ENCODE measurements at regions not wholly inside any gene's neighbourhood (a gene's known extent, or its start where the extent isn't known, plus 50 kb on each side); places are given as distances from the start of the nearest gene placed in this dataset.

GRCh38 chr9:86636519-86636918 is 282.3 kb upstream of the TUT7 start:
- no peak overlapping the region for H3K27ac Mint-ChIP-seq
- Histone ChIP-seq H3K36me3 (ENCODE audit: control insufficient read depth, insufficient read depth, low read length) (no peaks in the 10 kb centered on the region), H3K4me3 (ENCODE audit: low read depth, low read length) (no peak overlapping the region), H3K9me3 (ENCODE audit: control insufficient read depth in 2 of 2, low read length in 2 of 2) (no peaks in the 10 kb centered on the region), H3K4me1 (ENCODE audit: control insufficient read depth, insufficient read depth, low read length, poor library complexity, severe bottlenecking) (no peaks in the 10 kb centered on the region), H3K27me3 (ENCODE audit: control insufficient read depth, insufficient read depth, low read length) (peaks cover 3% of the 10 kb centered on the region), H3K27ac (ENCODE audit: insufficient read depth, low read length, poor library complexity, severe bottlenecking) (no peak overlapping the region)
- no peak for DNase-seq
- no peak for ATAC-seq (ENCODE audit: low read depth in 2 of 2)
- H3K9me3 Mint-ChIP-seq: peaks cover 0 to 4% (median 0%) of the 10 kb centered on the region in 7 donors
- H3K36me3 Mint-ChIP-seq: no peaks in the 10 kb centered on the region
- no peak overlapping the region for H3K4me3 Mint-ChIP-seq
- H3K27me3 Mint-ChIP-seq: no peaks in the 10 kb centered on the region
- no peaks in the 10 kb centered on the region for H3K4me1 Mint-ChIP-seq

- Mint-ChIP-seq H3K36me3 (no peaks in the 10 kb centered on the region), H3K9me3 (peaks cover 0 to 3% (median 0%) of the 10 kb centered on the region in 7 donors), H3K27me3 (no peaks in the 10 kb centered on the region), H3K4me1 (no peaks in the 10 kb centered on the region), H3K4me3 (no peak overlapping the region), H3K27ac (no peak overlapping the region)
- Histone ChIP-seq H3K27ac (ENCODE audit: insufficient read depth, low read length, poor library complexity, severe bottlenecking) (no peak overlapping the region), H3K4me1 (ENCODE audit: control insufficient read depth, insufficient read depth, low read length, poor library complexity, severe bottlenecking) (no peaks in the 10 kb centered on the region), H3K36me3 (ENCODE audit: control insufficient read depth, insufficient read depth, low read length) (no peaks in the 10 kb centered on the region), H3K27me3 (ENCODE audit: control insufficient read depth, insufficient read depth, low read length) (peaks cover 3% of the 10 kb centered on the region), H3K9me3 (ENCODE audit: control insufficient read depth in 2 of 2, low read length in 2 of 2) (no peaks in the 10 kb centered on the region), H3K4me3 (ENCODE audit: low read depth, low read length) (no peak overlapping the region)
- no peak for ATAC-seq (ENCODE audit: low read depth in 2 of 2)
- DNase-seq: no peak
Observed at GRCh38 chr9:86636038-86636437, 281.8 kb upstream of the TUT7 start.

GRCh38 chr9:86634501-86634900 is 280.3 kb upstream of the TUT7 start:
- Mint-ChIP-seq H3K4me1 (no peaks in the 10 kb centered on the region), H3K27me3 (no peaks in the 10 kb centered on the region), H3K4me3 (no peak overlapping the region), H3K36me3 (no peaks in the 10 kb centered on the region), H3K9me3 (peaks cover 0 to 3% (median 0%) of the 10 kb centered on the region in 7 donors), H3K27ac (no peak overlapping the region)
- no peak overlapping the region for H3K4me3 ChIP-seq (ENCODE audit: low read depth, low read length)
- no peaks in the 10 kb centered on the region for H3K9me3 ChIP-seq (ENCODE audit: control insufficient read depth in 2 of 2, low read length in 2 of 2)
- no peak overlapping the region for H3K27ac ChIP-seq (ENCODE audit: insufficient read depth, low read length, poor library complexity, severe bottlenecking)
- peaks cover 3% of the 10 kb centered on the region for H3K27me3 ChIP-seq (ENCODE audit: control insufficient read depth, insufficient read depth, low read length)
- ATAC-seq (ENCODE audit: low read depth in 2 of 2) (no peak), DNase-seq (no peak)
- H3K4me1 ChIP-seq (ENCODE audit: control insufficient read depth, insufficient read depth, low read length, poor library complexity, severe bottlenecking): no peaks in the 10 kb centered on the region
- no peaks in the 10 kb centered on the region for H3K36me3 ChIP-seq (ENCODE audit: control insufficient read depth, insufficient read depth, low read length)

- no peaks in the 10 kb centered on the region for H3K4me1 ChIP-seq (ENCODE audit: control insufficient read depth, insufficient read depth, low read length, poor library complexity, severe bottlenecking)
Observed at GRCh38 chr9:86633945-86634344, 279.7 kb upstream of the TUT7 start.

GRCh38 chr9:86632537-86632936 is 278.3 kb upstream of the TUT7 start:
- no peaks in the 10 kb centered on the region for H3K4me1 ChIP-seq (ENCODE audit: control insufficient read depth, insufficient read depth, low read length, poor library complexity, severe bottlenecking)
- no peak overlapping the region for H3K4me3 Mint-ChIP-seq
- H3K27me3 ChIP-seq (ENCODE audit: control insufficient read depth, insufficient read depth, low read length): peaks cover 3% of the 10 kb centered on the region
- no peak for ATAC-seq (ENCODE audit: low read depth in 2 of 2)
- H3K36me3 ChIP-seq (ENCODE audit: control insufficient read depth, insufficient read depth, low read length): no peaks in the 10 kb centered on the region
- H3K4me1 Mint-ChIP-seq: no peaks in the 10 kb centered on the region
- DNase-seq: no peak
- no peaks in the 10 kb centered on the region for H3K36me3 Mint-ChIP-seq
- H3K27me3 Mint-ChIP-seq: no peaks in the 10 kb centered on the region
- no peak overlapping the region for H3K27ac ChIP-seq (ENCODE audit: insufficient read depth, low read length, poor library complexity, severe bottlenecking)
- H3K4me3 ChIP-seq (ENCODE audit: low read depth, low read length): no peak overlapping the region
- no peaks in the 10 kb centered on the region for H3K9me3 ChIP-seq (ENCODE audit: control insufficient read depth in 2 of 2, low read length in 2 of 2)
- no peak overlapping the region for H3K27ac Mint-ChIP-seq
- peaks cover 0 to 2% (median 0%) of the 10 kb centered on the region in 7 donors for H3K9me3 Mint-ChIP-seq

More at GRCh38 chr9:86633945-86634344, 279.7 kb upstream of the TUT7 start:
- DNase-seq: no peak
- H3K36me3 ChIP-seq (ENCODE audit: control insufficient read depth, insufficient read depth, low read length): no peaks in the 10 kb centered on the region
- H3K27me3 ChIP-seq (ENCODE audit: control insufficient read depth, insufficient read depth, low read length): peaks cover 3% of the 10 kb centered on the region
- Mint-ChIP-seq H3K27ac (no peak overlapping the region), H3K9me3 (peaks cover 0 to 3% (median 0%) of the 10 kb centered on the region in 7 donors), H3K4me1 (no peaks in the 10 kb centered on the region), H3K27me3 (no peaks in the 10 kb centered on the region), H3K36me3 (no peaks in the 10 kb centered on the region), H3K4me3 (no peak overlapping the region)
- no peak for ATAC-seq (ENCODE audit: low read depth in 2 of 2)
- H3K4me3 ChIP-seq (ENCODE audit: low read depth, low read length): no peak overlapping the region
- no peaks in the 10 kb centered on the region for H3K9me3 ChIP-seq (ENCODE audit: control insufficient read depth in 2 of 2, low read length in 2 of 2)
- H3K27ac ChIP-seq (ENCODE audit: insufficient read depth, low read length, poor library complexity, severe bottlenecking): no peak overlapping the region

GRCh38 chr9:86629530-86629929 is 275.3 kb upstream of the TUT7 start:
- no peaks in the 10 kb centered on the region for H3K36me3 Mint-ChIP-seq
- no peaks in the 10 kb centered on the region for H3K4me1 ChIP-seq (ENCODE audit: control insufficient read depth, insufficient read depth, low read length, poor library complexity, severe bottlenecking)
- peaks cover 0 to 4% (median 0%) of the 10 kb centered on the region in 7 donors for H3K9me3 Mint-ChIP-seq
- H3K27ac ChIP-seq (ENCODE audit: insufficient read depth, low read length, poor library complexity, severe bottlenecking): no peak overlapping the region
- no peaks in the 10 kb centered on the region for H3K27me3 ChIP-seq (ENCODE audit: control insufficient read depth, insufficient read depth, low read length)
- peaks cover 6% of the 10 kb centered on the region for H3K27me3 Mint-ChIP-seq
- ATAC-seq (ENCODE audit: low read depth in 2 of 2) (no peak), DNase-seq (no peak)
- H3K4me3 ChIP-seq (ENCODE audit: low read depth, low read length): no peak overlapping the region
- no peak overlapping the region for H3K4me3 Mint-ChIP-seq
- H3K27ac Mint-ChIP-seq: no peak overlapping the region
- H3K36me3 ChIP-seq (ENCODE audit: control insufficient read depth, insufficient read depth, low read length): no peaks in the 10 kb centered on the region
- no peaks in the 10 kb centered on the region for H3K4me1 Mint-ChIP-seq
- H3K9me3 ChIP-seq (ENCODE audit: control insufficient read depth in 2 of 2, low read length in 2 of 2): no peaks in the 10 kb centered on the region

GRCh38 chr9:86626802-86627201 is 272.6 kb upstream of the TUT7 start:
- no peak overlapping the region for H3K27ac ChIP-seq (ENCODE audit: insufficient read depth, low read length, poor library complexity, severe bottlenecking)
- H3K9me3 Mint-ChIP-seq: peaks cover 0 to 2% (median 0%) of the 10 kb centered on the region in 7 donors
- H3K27me3 ChIP-seq (ENCODE audit: control insufficient read depth, insufficient read depth, low read length): no peaks in the 10 kb centered on the region
- no peak overlapping the region for H3K4me3 Mint-ChIP-seq
- no peak overlapping the region for H3K4me3 ChIP-seq (ENCODE audit: low read depth, low read length)
- H3K27me3 Mint-ChIP-seq: peaks cover 6% of the 10 kb centered on the region
- H3K4me1 Mint-ChIP-seq: no peaks in the 10 kb centered on the region
- H3K9me3 ChIP-seq (ENCODE audit: control insufficient read depth in 2 of 2, low read length in 2 of 2): no peaks in the 10 kb centered on the region
- H3K27ac Mint-ChIP-seq: no peak overlapping the region
- no peak for ATAC-seq (ENCODE audit: low read depth in 2 of 2)
- H3K4me1 ChIP-seq (ENCODE audit: control insufficient read depth, insufficient read depth, low read length, poor library complexity, severe bottlenecking): no peaks in the 10 kb centered on the region
- no peaks in the 10 kb centered on the region for H3K36me3 Mint-ChIP-seq
- no peaks in the 10 kb centered on the region for H3K36me3 ChIP-seq (ENCODE audit: control insufficient read depth, insufficient read depth, low read length)
- no peak for DNase-seq

- Mint-ChIP-seq H3K36me3 (no peaks in the 10 kb centered on the region), H3K9me3 (peaks cover 0 to 2% (median 0%) of the 10 kb centered on the region in 7 donors), H3K4me3 (no peak overlapping the region), H3K27me3 (peaks cover 6% of the 10 kb centered on the region), H3K27ac (peak overlapping the region in 1 of 3 donors; percentile 40), H3K4me1 (no peaks in the 10 kb centered on the region)
- Histone ChIP-seq H3K4me1 (ENCODE audit: control insufficient read depth, insufficient read depth, low read length, poor library complexity, severe bottlenecking) (no peaks in the 10 kb centered on the region), H3K27me3 (ENCODE audit: control insufficient read depth, insufficient read depth, low read length) (no peaks in the 10 kb centered on the region), H3K9me3 (ENCODE audit: control insufficient read depth in 2 of 2, low read length in 2 of 2) (no peaks in the 10 kb centered on the region), H3K36me3 (ENCODE audit: control insufficient read depth, insufficient read depth, low read length) (no peaks in the 10 kb centered on the region), H3K27ac (ENCODE audit: insufficient read depth, low read length, poor library complexity, severe bottlenecking) (no peak overlapping the region), H3K4me3 (ENCODE audit: low read depth, low read length) (no peak overlapping the region)
- DNase-seq (no peak), ATAC-seq (ENCODE audit: low read depth in 2 of 2) (no peak)
Observed at GRCh38 chr9:86624630-86625029, 270.4 kb upstream of the TUT7 start.

Measured in CD4-positive, CD25-positive, alpha-beta regulatory T cell (primary cell).